H9 (cell line): ENCODE measurements at regions not wholly inside any gene's neighbourhood (a gene's known extent, or its start where the extent isn't known, plus 50 kb on each side); places are given as distances from the start of the nearest gene placed in this dataset.

Experiments
- DNase-seq: peaks from one replicate; pipeline ENCODE4 v3.0.0-alpha.2; 2017
- H2AFZ ChIP-seq: one replicate; pipeline ENCODE4 v1.6.1; 2013; ENCODE audit warnings: mild to moderate bottlenecking, low read length, control low read depth, moderate library complexity
- H2AK5ac ChIP-seq: 2 replicates; pipeline ENCODE4 v1.6.1; 2013; ENCODE audit warnings: low read length, control low read depth, mixed read lengths; ENCODE audit not compliant: insufficient read length
- H2BK120ac ChIP-seq: one replicate; pipeline ENCODE4 v1.6.1; 2013; ENCODE audit warnings: low read depth, mild to moderate bottlenecking, low read length, control low read depth, inconsistent platforms; ENCODE audit not compliant: poor library complexity, severe bottlenecking
- H2BK12ac ChIP-seq: 2 replicates; pipeline ENCODE4 v1.6.1; 2013; ENCODE audit warnings: low read length, control low read depth, mixed read lengths, low read depth; ENCODE audit not compliant: insufficient read length
- H2BK15ac ChIP-seq: 2 replicates; pipeline ENCODE4 v1.6.1; 2013; ENCODE audit warnings: low read depth, low read length, control low read depth
- H2BK20ac ChIP-seq: one replicate; pipeline ENCODE4 v1.6.1; 2013; ENCODE audit warnings: low read depth, mild to moderate bottlenecking, low read length, control low read depth, inconsistent platforms; ENCODE audit not compliant: poor library complexity, severe bottlenecking
- H2BK5ac ChIP-seq: 2 replicates; pipeline ENCODE4 v1.6.1; 2013; ENCODE audit warnings: low read length, control low read depth, mixed read lengths; ENCODE audit not compliant: insufficient read length
- H3K14ac ChIP-seq: 2 replicates; pipeline ENCODE4 v1.6.1; 2013; ENCODE audit warnings: low read length, control low read depth; ENCODE audit not compliant: insufficient read depth
- H3K18ac ChIP-seq: 2 replicates; pipeline ENCODE4 v1.6.1; 2013; ENCODE audit warnings: low read depth, mild to moderate bottlenecking, mixed read lengths, low read length, control low read depth; ENCODE audit not compliant: insufficient read length
- H3K23ac ChIP-seq: 2 replicates; pipeline ENCODE4 v1.6.1; 2013; ENCODE audit warnings: low read length, control low read depth, mixed read lengths, low read depth; ENCODE audit not compliant: insufficient read length
- H3K23me2 ChIP-seq: 2 replicates; pipeline ENCODE4 v1.6.1; 2013; ENCODE audit warnings: low read depth, mild to moderate bottlenecking, mixed read lengths, low read length, control low read depth; ENCODE audit not compliant: insufficient read length, poor library complexity, severe bottlenecking
- H3K27ac ChIP-seq: 2 replicates; pipeline ENCODE4 v1.5.1; 2013; ENCODE audit warnings: low read length, control low read depth, mixed read lengths, low read depth; ENCODE audit not compliant: insufficient read length
- H3K27me3 ChIP-seq: 2 replicates; pipeline ENCODE4 v1.6.1; 2013; ENCODE audit warnings: low read length, control low read depth, inconsistent platforms; ENCODE audit not compliant: insufficient read depth
- H3K4ac ChIP-seq: 2 replicates; pipeline ENCODE4 v1.6.1; 2013; ENCODE audit warnings: low read depth, mild to moderate bottlenecking, control low read depth, inconsistent platforms, low read length, moderate library complexity
- H3K4me1 ChIP-seq: 2 replicates; pipeline ENCODE4 v1.6.1; 2013; ENCODE audit warnings: low read length, control low read depth, inconsistent platforms; ENCODE audit not compliant: insufficient read depth
- H3K4me2 ChIP-seq: 2 replicates; pipeline ENCODE4 v1.6.1; 2013; ENCODE audit warnings: low read length, control low read depth, mixed read lengths; ENCODE audit not compliant: insufficient read length, insufficient read depth
- H3K56ac ChIP-seq: 2 replicates; pipeline ENCODE4 v1.6.1; 2013; ENCODE audit warnings: low read depth, mild to moderate bottlenecking, mixed read lengths, low read length, control low read depth; ENCODE audit not compliant: insufficient read length
- H3K79me1 ChIP-seq: 2 replicates; pipeline ENCODE4 v1.6.1; 2013; ENCODE audit warnings: low read depth, mild to moderate bottlenecking, moderate library complexity, low read length, control low read depth, inconsistent platforms; ENCODE audit not compliant: insufficient read depth, poor library complexity, severe bottlenecking
- H3K79me2 ChIP-seq: 2 replicates; pipeline ENCODE4 v1.6.1; 2013; ENCODE audit warnings: low read length, control low read depth, inconsistent platforms; ENCODE audit not compliant: insufficient read depth
- H3K9ac ChIP-seq: 2 replicates; pipeline ENCODE4 v1.6.1; 2013; ENCODE audit warnings: low read length, control low read depth, mixed read lengths; ENCODE audit not compliant: insufficient read length; ENCODE audit errors: extremely low read depth
- H3K9me3 ChIP-seq: one replicate; pipeline ENCODE4 v1.6.1; 2013; ENCODE audit warnings: low read depth, low read length, inconsistent platforms; ENCODE audit not compliant: control insufficient read depth
- H3T11ph ChIP-seq: one replicate; pipeline ENCODE4 v1.6.1; 2013; ENCODE audit warnings: mild to moderate bottlenecking, low read length, control low read depth, inconsistent platforms
- H4K20me1 ChIP-seq: one replicate; pipeline ENCODE4 v1.6.1; 2013; ENCODE audit not compliant: control insufficient read depth, insufficient read length, insufficient read depth
- H4K5ac ChIP-seq: 2 replicates; pipeline ENCODE4 v1.6.1; 2013; ENCODE audit warnings: low read depth, mild to moderate bottlenecking, mixed read lengths, low read length, control low read depth; ENCODE audit not compliant: insufficient read length
- H4K8ac ChIP-seq: replicated peaks from 2 replicates; pipeline ENCODE4 v1.6.1; 2013; ENCODE audit warnings: low read length, control low read depth, mixed read lengths, low read depth; ENCODE audit not compliant: insufficient read length
- H4K91ac ChIP-seq: 2 replicates; pipeline ENCODE4 v1.6.1; 2013; ENCODE audit warnings: low read depth, mild to moderate bottlenecking, moderate library complexity, mixed read lengths, low read length, control low read depth; ENCODE audit not compliant: insufficient read length
- H3K27ac Mint-ChIP-seq, 3 experiments: 2 replicates in 2 of 3; 3 replicates in 1 of 3; pipeline ENCODE4 v1.8.0; 2020 to 2021; ENCODE audit warnings: mixed read lengths in 3 of 3, mild to moderate bottlenecking in 1 of 3, moderate library complexity in 1 of 3
- H3K27me3 Mint-ChIP-seq: 2 replicates; pipeline ENCODE4 v1.8.0; 2021; ENCODE audit warnings: low read depth, mild to moderate bottlenecking, moderate library complexity, mixed read lengths
- H3K36me3 Mint-ChIP-seq, 3 experiments: 2 replicates in 2 of 3; 3 replicates in 1 of 3; pipeline ENCODE4 v1.8.0; 2020 to 2021; ENCODE audit warnings: low read depth in 3 of 3, mixed read lengths in 3 of 3; ENCODE audit not compliant: insufficient read depth in 1 of 3
- H3K4me1 Mint-ChIP-seq, 2 experiments: 2 replicates each; pipeline ENCODE4 v1.8.0; 2020; ENCODE audit warnings: mixed read lengths in 2 of 2
- H3K4me3 Mint-ChIP-seq, 2 experiments: 2 replicates in 1 of 2; 3 replicates in 1 of 2; pipeline ENCODE4 v1.8.0; 2020 to 2021; ENCODE audit warnings: mild to moderate bottlenecking in 2 of 2, mixed read lengths in 2 of 2, moderate library complexity in 1 of 2
- H3K9me3 Mint-ChIP-seq, 2 experiments: 2 replicates in 1 of 2; 3 replicates in 1 of 2; pipeline ENCODE4 v1.8.0; 2020; ENCODE audit warnings: mild to moderate bottlenecking in 2 of 2, mixed read lengths in 2 of 2, moderate library complexity in 1 of 2
- WGBS: extraction: QIAGEN DNeasy Blood & Tissue Kit; methylation state at CpG from one replicate; pipeline ENCODE4 v1.1.7; 2013; ENCODE audit warnings: missing lambda C conversion rate, low lambda C conversion rate, mixed read lengths; ENCODE audit not compliant: insufficient read length; ENCODE audit errors: extremely low coverage; 5-methylcytosine and 5-hydroxymethylcytosine counted together
- TF ChIP-seq, protein P1 (sequence below): fragments of 200-600 bp; sonication (generic); conservative IDR thresholded peaks from 3 replicates; pipeline ENCODE4 v1.8.0; 2021; ENCODE audit warnings: antibody characterized with exemption, mild to moderate bottlenecking

DNA sequence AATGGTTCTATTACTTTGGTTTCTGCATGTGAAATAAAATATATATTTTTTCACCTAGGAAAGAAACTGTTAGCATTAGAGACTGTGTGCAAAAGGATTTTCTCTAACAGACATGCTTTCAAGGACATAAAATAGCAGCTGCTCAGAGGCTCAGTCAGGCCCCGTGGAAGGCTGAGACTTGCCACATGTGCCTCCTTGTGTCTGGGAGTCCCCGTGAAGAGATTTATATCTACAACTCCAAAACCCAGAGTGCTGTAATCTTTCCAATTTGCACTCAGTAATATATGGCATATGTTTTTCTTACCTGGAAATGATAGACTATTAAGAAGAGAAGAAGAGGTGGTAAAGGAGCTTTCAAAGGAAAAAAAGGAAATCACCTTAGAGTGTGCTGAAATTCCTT is 371.6 kb upstream of the OBI1 start:
- Histone ChIP-seq H3K23me2 (no peaks in the 10 kb centered on the region), H4K5ac (no peak overlapping the region), H3K4ac (no peak overlapping the region), H4K91ac (no peak overlapping the region), H3K18ac (no peak overlapping the region), H4K20me1 (no peaks in the 10 kb centered on the region), H3K4me1 (no peaks in the 10 kb centered on the region), H2BK5ac (no peak overlapping the region), H3K9ac (no peak overlapping the region), H2BK120ac (no peak overlapping the region), H3K14ac (no peak overlapping the region), H3K9me3 (no peaks in the 10 kb centered on the region), H3K79me2 (no peaks in the 10 kb centered on the region), H2AFZ (no peak overlapping the region), H2BK20ac (no peak overlapping the region), H2AK5ac (no peak overlapping the region), H3K23ac (no peak overlapping the region), H3K56ac (no peak overlapping the region), H2BK12ac (no peak overlapping the region), H3K27me3 (no peaks in the 10 kb centered on the region), H3T11ph (no peak overlapping the region), H4K8ac (no peak overlapping the region), H3K79me1 (no peaks in the 10 kb centered on the region), H3K27ac (no peak overlapping the region), H3K4me2 (no peak overlapping the region), H2BK15ac (no peak overlapping the region)
- Mint-ChIP-seq H3K9me3 (no peaks in the 10 kb centered on the region), H3K27ac (no peak overlapping the region; a peak in 1 of 7 replicates), H3K4me3 (no peak overlapping the region), H3K36me3 (no peaks in the 10 kb centered on the region), H3K27me3 (no peaks in the 10 kb centered on the region), H3K4me1 (peaks cover 0 to 2% of the 10 kb centered on the region in 2 experiments; a peak in 1 of 4 replicates)
- no CpG with 5 or more reads among the region's 2 CpGs for WGBS
- no peak for DNase-seq
- TF ChIP-seq, protein P1, sequence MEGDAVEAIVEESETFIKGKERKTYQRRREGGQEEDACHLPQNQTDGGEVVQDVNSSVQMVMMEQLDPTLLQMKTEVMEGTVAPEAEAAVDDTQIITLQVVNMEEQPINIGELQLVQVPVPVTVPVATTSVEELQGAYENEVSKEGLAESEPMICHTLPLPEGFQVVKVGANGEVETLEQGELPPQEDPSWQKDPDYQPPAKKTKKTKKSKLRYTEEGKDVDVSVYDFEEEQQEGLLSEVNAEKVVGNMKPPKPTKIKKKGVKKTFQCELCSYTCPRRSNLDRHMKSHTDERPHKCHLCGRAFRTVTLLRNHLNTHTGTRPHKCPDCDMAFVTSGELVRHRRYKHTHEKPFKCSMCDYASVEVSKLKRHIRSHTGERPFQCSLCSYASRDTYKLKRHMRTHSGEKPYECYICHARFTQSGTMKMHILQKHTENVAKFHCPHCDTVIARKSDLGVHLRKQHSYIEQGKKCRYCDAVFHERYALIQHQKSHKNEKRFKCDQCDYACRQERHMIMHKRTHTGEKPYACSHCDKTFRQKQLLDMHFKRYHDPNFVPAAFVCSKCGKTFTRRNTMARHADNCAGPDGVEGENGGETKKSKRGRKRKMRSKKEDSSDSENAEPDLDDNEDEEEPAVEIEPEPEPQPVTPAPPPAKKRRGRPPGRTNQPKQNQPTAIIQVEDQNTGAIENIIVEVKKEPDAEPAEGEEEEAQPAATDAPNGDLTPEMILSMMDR = no peak
